ENCODE measurements at regions not wholly inside any gene's neighbourhood (a gene's known extent, or its start where the extent isn't known, plus 50 kb on each side); places are given as distances from the start of the nearest gene placed in this dataset.
"Not testable (repeated sequence)": the region's sequence is repeated elsewhere in the genome, so short reads cannot be mapped to it uniquely, and the experiment has no call there.

GRCh38 chr2:185274718-185275484 is 463.7 kb upstream of the FSIP2 start:
- DNase-seq: no peak

- not testable (repeated sequence) for DNase-seq
Observed at GRCh38 chr2:185275979-185276378, 462.6 kb upstream of the FSIP2 start.

GRCh38 chr2:185278761-185279160 is 459.8 kb upstream of the FSIP2 start:
- no peak for DNase-seq

- DNase-seq: no peak
Observed at GRCh38 chr2:185279999-185280398, 458.6 kb upstream of the FSIP2 start.

GRCh38 chr2:185284696-185285095 is 453.9 kb upstream of the FSIP2 start:
- no peak for DNase-seq

- not testable (repeated sequence) for DNase-seq
Observed at GRCh38 chr2:185290012-185290411, 448.6 kb upstream of the FSIP2 start.

- DNase-seq: no peak
Observed at GRCh38 chr2:185291035-185291647, 447.5 kb upstream of the FSIP2 start.

- DNase-seq: no peak
Observed at GRCh38 chr2:185299867-185300266, 438.7 kb upstream of the FSIP2 start.

GRCh38 chr2:185306119-185306518 is 432.5 kb upstream of the FSIP2 start:
- no peak for DNase-seq

- DNase-seq: no peak
Observed at GRCh38 chr2:185316383-185316782, 422.2 kb upstream of the FSIP2 start.

- no peak for DNase-seq
Observed at GRCh38 chr2:185318271-185318724, 420.3 kb upstream of the FSIP2 start.

GRCh38 chr2:185335879-185336278 is 402.7 kb upstream of the FSIP2 start:
- DNase-seq: no peak

GRCh38 chr2:185337033-185337432 is 401.6 kb upstream of the FSIP2 start:
- DNase-seq: no peak

GRCh38 chr2:185338104-185338503 is 400.5 kb upstream of the FSIP2 start:
- no peak for DNase-seq

- no peak for DNase-seq
Observed at GRCh38 chr2:185347445-185347844, 391.2 kb upstream of the FSIP2 start.

- DNase-seq: no peak
Observed at GRCh38 chr2:185360776-185361175, 377.8 kb upstream of the FSIP2 start.

- no peak for DNase-seq
Observed at GRCh38 chr2:185372188-185372587, 366.4 kb upstream of the FSIP2 start.

GRCh38 chr2:185373229-185373628 is 365.4 kb upstream of the FSIP2 start:
- no peak for DNase-seq

GRCh38 chr2:185374878-185375277 is 363.7 kb upstream of the FSIP2 start:
- DNase-seq: no peak

GRCh38 chr2:185375731-185376130 is 362.9 kb upstream of the FSIP2 start:
- DNase-seq: no peak

GRCh38 chr2:185381631-185382030 is 357.0 kb upstream of the FSIP2 start:
- no peak for DNase-seq

GRCh38 chr2:185384822-185385560 is 353.6 kb upstream of the FSIP2 start:
- DNase-seq: no peak

- no peak for DNase-seq
Observed at GRCh38 chr2:185388226-185388625, 350.4 kb upstream of the FSIP2 start.

GRCh38 chr2:185391543-185391942 is 347.1 kb upstream of the FSIP2 start:
- DNase-seq: no peak
